DOHH2 (cell line): ENCODE measurements at regions not wholly inside any gene's neighbourhood (a gene's known extent, or its start where the extent isn't known, plus 50 kb on each side); places are given as distances from the start of the nearest gene placed in this dataset.

Experiments used
- H3F3A ChIP-seq: fragments of 200-600 bp; sonication (generic), shearing (Covaris generic); 2 replicates; pipeline ENCODE4 v1.6.0; 2016; ENCODE audit warnings: antibody characterized with exemption, mild to moderate bottlenecking; ENCODE audit not compliant: control insufficient read depth, insufficient read depth
- H3K27ac ChIP-seq: fragments of 200-600 bp; sonication (generic); 2 replicates; pipeline ENCODE4 v1.5.1; 2014; ENCODE audit warnings: low read depth, mild to moderate bottlenecking, low read length, moderate library complexity
- H3K27me3 ChIP-seq: fragments of 200-600 bp; sonication (generic); 2 replicates; pipeline ENCODE4 v1.6.1; 2014; ENCODE audit warnings: mild to moderate bottlenecking, low read length, mixed read lengths; ENCODE audit not compliant: control insufficient read depth
- H3K36me3 ChIP-seq: fragments of 200-600 bp; sonication (generic); 2 replicates; pipeline ENCODE4 v1.6.1; 2014; ENCODE audit warnings: mild to moderate bottlenecking, low read length, moderate library complexity, mixed read lengths; ENCODE audit not compliant: control insufficient read depth
- H3K4me1 ChIP-seq: fragments of 200-600 bp; sonication (generic); 2 replicates; pipeline ENCODE4 v1.6.1; 2014; ENCODE audit warnings: mild to moderate bottlenecking, low read length, mixed read lengths; ENCODE audit not compliant: control insufficient read depth
- H3K4me2 ChIP-seq: fragments of 200-600 bp; sonication (generic); 2 replicates; pipeline ENCODE4 v1.6.0; 2014; ENCODE audit warnings: mild to moderate bottlenecking, low read length, moderate library complexity
- H3K4me3 ChIP-seq: fragments of 200-600 bp; sonication (generic); 2 replicates; pipeline ENCODE4 v1.5.1; 2014; ENCODE audit warnings: mild to moderate bottlenecking, low read length, mixed read lengths
- H3K79me2 ChIP-seq: fragments of 200-600 bp; sonication (generic); 2 replicates; pipeline ENCODE4 v1.6.1; 2014; ENCODE audit warnings: mild to moderate bottlenecking, low read length, mixed read lengths; ENCODE audit not compliant: control insufficient read depth
- H3K9me2 ChIP-seq: fragments of 200-600 bp; sonication (generic); replicated peaks from 2 replicates; pipeline ENCODE4 v1.6.1; 2014; ENCODE audit warnings: mild to moderate bottlenecking, low read length, mixed read lengths; ENCODE audit not compliant: control insufficient read depth
- H3K9me3 ChIP-seq: fragments of 200-600 bp; sonication (generic); 2 replicates; pipeline ENCODE4 v1.6.1; 2014; ENCODE audit warnings: antibody characterized with exemption, low read length, mixed read lengths; ENCODE audit not compliant: control insufficient read depth, insufficient read depth
- H4K20me1 ChIP-seq: fragments of 200-600 bp; sonication (generic); 2 replicates; pipeline ENCODE4 v1.6.0; 2014; ENCODE audit warnings: low read depth, mild to moderate bottlenecking, antibody characterized with exemption, low read length, moderate library complexity; ENCODE audit not compliant: control insufficient read depth, insufficient read depth
- EZH2phosphoT487 ChIP-seq: fragments of 200-600 bp; sonication (generic); IDR thresholded peaks from 2 replicates; pipeline ENCODE4 v1.6.1; 2017; ENCODE audit warnings: borderline replicate concordance, mild to moderate bottlenecking, antibody characterized with exemption, low read length, moderate library complexity, mixed read lengths
- TF ChIP-seq, protein P1 (sequence below): fragments of 200-600 bp; sonication (generic); IDR thresholded peaks from one replicate; pipeline ENCODE4 v1.5.1; 2014; ENCODE audit warnings: antibody characterized with exemption, mild to moderate bottlenecking, low read depth, low read length; ENCODE audit not compliant: poor library complexity, severe bottlenecking

DNA sequence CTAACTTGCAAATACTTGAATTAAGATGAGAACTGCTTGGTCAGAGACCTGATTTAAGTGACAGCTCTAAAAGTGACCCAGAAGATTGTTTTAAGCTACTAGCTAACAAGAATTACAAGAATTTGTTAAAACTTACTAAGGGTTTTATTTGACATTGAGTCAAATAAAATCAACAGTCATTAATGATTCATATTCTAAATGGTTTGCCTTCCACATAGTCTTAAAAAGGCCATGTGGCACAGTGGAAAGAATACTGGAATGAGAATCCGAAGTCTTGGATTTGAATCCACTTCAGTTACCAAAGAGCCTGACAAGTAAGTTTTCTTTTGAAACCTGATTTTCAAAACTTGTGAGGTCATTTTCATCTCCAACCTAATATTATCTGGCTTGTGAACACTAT lies 489.3 kb downstream of the ADCYAP1 start:
- Histone ChIP-seq H3F3A (no peaks in the 10 kb centered on the region), H3K36me3 (no peaks in the 10 kb centered on the region), H3K79me2 (no peaks in the 10 kb centered on the region), H3K9me2 (no peaks in the 10 kb centered on the region), H4K20me1 (no peaks in the 10 kb centered on the region), H3K27ac (no peak overlapping the region), H3K4me2 (no peak overlapping the region), H3K27me3 (no peaks in the 10 kb centered on the region), H3K4me3 (no peak overlapping the region), H3K4me1 (no peaks in the 10 kb centered on the region), H3K9me3 (no peaks in the 10 kb centered on the region)
- no peak for TF ChIP-seq EZH2phosphoT487
- TF ChIP-seq, protein P1, sequence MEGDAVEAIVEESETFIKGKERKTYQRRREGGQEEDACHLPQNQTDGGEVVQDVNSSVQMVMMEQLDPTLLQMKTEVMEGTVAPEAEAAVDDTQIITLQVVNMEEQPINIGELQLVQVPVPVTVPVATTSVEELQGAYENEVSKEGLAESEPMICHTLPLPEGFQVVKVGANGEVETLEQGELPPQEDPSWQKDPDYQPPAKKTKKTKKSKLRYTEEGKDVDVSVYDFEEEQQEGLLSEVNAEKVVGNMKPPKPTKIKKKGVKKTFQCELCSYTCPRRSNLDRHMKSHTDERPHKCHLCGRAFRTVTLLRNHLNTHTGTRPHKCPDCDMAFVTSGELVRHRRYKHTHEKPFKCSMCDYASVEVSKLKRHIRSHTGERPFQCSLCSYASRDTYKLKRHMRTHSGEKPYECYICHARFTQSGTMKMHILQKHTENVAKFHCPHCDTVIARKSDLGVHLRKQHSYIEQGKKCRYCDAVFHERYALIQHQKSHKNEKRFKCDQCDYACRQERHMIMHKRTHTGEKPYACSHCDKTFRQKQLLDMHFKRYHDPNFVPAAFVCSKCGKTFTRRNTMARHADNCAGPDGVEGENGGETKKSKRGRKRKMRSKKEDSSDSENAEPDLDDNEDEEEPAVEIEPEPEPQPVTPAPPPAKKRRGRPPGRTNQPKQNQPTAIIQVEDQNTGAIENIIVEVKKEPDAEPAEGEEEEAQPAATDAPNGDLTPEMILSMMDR: no peak

DNA sequence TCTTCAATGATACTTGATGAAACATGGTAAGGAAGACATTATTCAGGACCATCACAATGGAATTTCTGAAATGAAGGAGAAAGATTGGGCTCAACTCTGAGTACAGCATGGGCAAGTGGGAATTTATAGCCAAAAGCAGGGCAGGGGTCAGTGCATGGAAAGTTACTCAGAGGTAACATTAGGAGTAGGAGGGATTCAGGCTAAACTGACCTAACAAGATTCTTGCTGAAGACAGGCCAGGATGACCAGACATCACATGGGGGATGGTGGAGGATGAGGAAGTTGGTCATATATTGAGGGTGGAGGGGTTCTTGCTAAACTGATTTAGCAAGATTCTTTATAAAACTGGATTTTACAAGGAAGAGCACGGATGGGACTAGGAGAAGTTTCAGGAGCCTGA lies 489.8 kb downstream of the ADCYAP1 start:
- H3K27me3 ChIP-seq: no peaks in the 10 kb centered on the region
- no peak overlapping the region for H3K27ac ChIP-seq
- TF ChIP-seq, protein P1: no peak
- no peak for TF ChIP-seq EZH2phosphoT487
- no peaks in the 10 kb centered on the region for H3F3A ChIP-seq
- no peak overlapping the region for H3K4me2 ChIP-seq
- no peaks in the 10 kb centered on the region for H3K9me3 ChIP-seq
- H3K4me3 ChIP-seq: no peak overlapping the region
- H3K9me2 ChIP-seq: no peaks in the 10 kb centered on the region
- H3K79me2 ChIP-seq: no peaks in the 10 kb centered on the region
- no peaks in the 10 kb centered on the region for H3K4me1 ChIP-seq
- H3K36me3 ChIP-seq: no peaks in the 10 kb centered on the region
- no peaks in the 10 kb centered on the region for H4K20me1 ChIP-seq

DNA sequence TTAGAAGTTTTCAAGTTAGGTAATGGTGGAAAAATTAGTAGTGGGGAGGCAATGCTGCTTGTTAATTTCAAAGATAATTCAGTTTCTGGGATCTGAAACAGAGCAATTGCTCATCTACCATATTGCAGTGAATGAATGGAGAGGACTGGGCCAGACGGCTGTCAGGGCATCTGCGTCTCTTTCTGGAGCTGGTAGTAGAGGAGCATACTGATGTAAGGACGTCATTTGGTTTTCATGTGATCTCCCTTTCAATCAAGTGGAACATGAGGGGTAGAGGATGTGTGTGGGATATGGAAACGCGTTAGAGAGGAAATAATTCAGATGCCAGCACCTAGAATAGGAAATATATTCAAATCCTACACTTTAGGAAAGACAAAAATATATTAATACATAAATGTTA lies 490.3 kb downstream of the ADCYAP1 start:
- Histone ChIP-seq H3K4me1 (no peaks in the 10 kb centered on the region), H3K27me3 (no peaks in the 10 kb centered on the region), H3K9me2 (no peaks in the 10 kb centered on the region), H3K36me3 (no peaks in the 10 kb centered on the region), H3K4me3 (no peak overlapping the region), H3K4me2 (no peak overlapping the region), H3F3A (no peaks in the 10 kb centered on the region), H4K20me1 (no peaks in the 10 kb centered on the region), H3K79me2 (no peaks in the 10 kb centered on the region), H3K27ac (no peak overlapping the region), H3K9me3 (no peaks in the 10 kb centered on the region)
- TF ChIP-seq, protein P1: no peak
- no peak for TF ChIP-seq EZH2phosphoT487

DNA sequence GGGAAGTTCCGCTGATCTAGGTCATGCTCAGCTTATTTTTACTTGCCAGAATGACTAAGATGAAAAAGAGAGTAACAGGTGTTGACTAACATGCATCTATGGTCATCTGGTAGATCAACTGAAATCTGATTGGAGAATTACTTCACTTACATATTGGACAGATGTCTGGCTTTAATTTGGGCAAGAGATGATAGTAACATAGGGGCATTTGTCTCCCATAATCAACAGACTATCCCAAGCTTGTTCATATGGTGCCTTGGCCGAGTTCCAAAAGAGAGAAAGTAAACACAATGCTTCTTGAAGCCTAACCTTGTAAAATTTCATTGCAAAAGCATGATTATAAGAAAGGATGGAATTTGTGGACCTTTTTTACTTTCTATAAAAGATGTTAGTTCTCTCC lies 503.7 kb downstream of the ADCYAP1 start:
- Histone ChIP-seq H4K20me1 (no peaks in the 10 kb centered on the region), H3F3A (no peaks in the 10 kb centered on the region), H3K9me2 (no peaks in the 10 kb centered on the region), H3K27ac (no peak overlapping the region), H3K36me3 (no peaks in the 10 kb centered on the region), H3K4me1 (no peaks in the 10 kb centered on the region), H3K4me2 (no peak overlapping the region), H3K9me3 (no peaks in the 10 kb centered on the region), H3K27me3 (no peaks in the 10 kb centered on the region), H3K4me3 (no peak overlapping the region), H3K79me2 (no peaks in the 10 kb centered on the region)
- no peak for TF ChIP-seq EZH2phosphoT487
- TF ChIP-seq, protein P1: no peak
